ENCODE measurements at regions not wholly inside any gene's neighbourhood (a gene's known extent, or its start where the extent isn't known, plus 50 kb on each side); places are given as distances from the start of the nearest gene placed in this dataset.

DNA sequence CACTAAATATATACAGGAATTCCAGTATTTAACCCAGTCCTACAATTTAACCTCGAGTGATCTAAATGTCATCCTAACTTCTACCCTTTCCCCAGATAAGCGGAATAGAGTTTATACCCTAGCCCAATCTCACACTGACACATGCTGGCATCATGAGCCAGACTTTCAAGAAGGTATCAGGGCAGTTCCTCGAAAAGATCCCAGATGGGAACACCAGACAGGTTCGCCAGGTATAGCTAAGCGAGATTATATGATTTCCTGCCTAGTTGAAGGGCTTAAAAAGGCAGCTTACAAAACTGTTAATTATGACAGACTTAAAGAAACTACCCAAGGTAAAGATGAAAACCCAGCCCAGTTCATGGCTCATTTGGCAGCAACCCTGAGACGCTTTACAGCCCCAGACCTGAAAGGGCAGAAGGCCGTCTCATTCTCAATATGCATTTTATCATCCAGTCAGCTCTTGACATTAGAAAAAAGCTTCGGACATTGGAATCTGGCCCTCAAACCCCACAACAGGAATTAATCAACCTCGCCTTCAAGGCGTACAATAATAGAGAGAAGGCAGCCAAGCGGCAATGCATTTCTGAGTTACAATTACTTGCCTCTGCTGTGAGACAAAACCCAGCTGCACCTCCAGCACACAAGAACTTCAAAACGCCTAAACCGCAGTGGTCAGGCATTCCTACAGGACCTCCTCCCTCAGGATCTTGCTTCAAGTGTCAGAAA is 668.2 kb upstream of the PKDCC start:
- TF ChIP-seq EZH2 (IDR thresholded peaks at IDR 0.05; ENCODE audit: borderline replicate concordance, low read depth, low read length, poor library complexity, severe bottlenecking) (no peak), CTCF (conservative IDR thresholded peaks at IDR 0.05; ENCODE audit: low read depth, low read length) (no peak)

All from A673 (cell line).